HepG2 (cell line): ENCODE measurements at regions not wholly inside any gene's neighbourhood (a gene's known extent, or its start where the extent isn't known, plus 50 kb on each side); places are given as distances from the start of the nearest gene placed in this dataset.
A peak's percentile ranks its signal among the peaks of the same experiment; 100 is the strongest.

Experiments used
- ATAC-seq: fragments of 200-7000 bp; cut with Tn5 transposase; 3 replicates; pipeline ENCODE4 v1.9.1; 2020; ENCODE audit warnings: mild to moderate bottlenecking, moderate library complexity
- BruUV-seq: library from RNA; stranded (reverse); fragments of 400-500 nt; replicated peaks from 2 replicates; lab custom pipeline; 2021; lab: Mats Ljungman, UMichigan
- CTCF ChIA-PET: fragments of 300-600 bp; formaldehyde crosslinking; extraction: SDS; loops from one replicate; lab custom pipeline; 2021; ENCODE audit warnings: low total read pairs, inconsistent platforms, low intra/inter-chr PET ratio; lab: Yijun Ruan, JAX
- POLR2A ChIA-PET: fragments of 350-600 bp; sonication (Branson Sonifier 250); formaldehyde crosslinking; loops from one replicate; lab custom pipeline; 2020; ENCODE audit warnings: antibody characterized with exemption, inconsistent platforms; lab: Yijun Ruan, JAX
- DNase-seq: peaks from one replicate; pipeline ENCODE4 v3.0.0-alpha.2; 2015; ENCODE audit warnings: low spot score
- FAIRE-seq: peaks from 3 replicates; lab custom pipeline; 2011; peaks lifted over from hg19 to GRCh38; lab: Jason Lieb, UNC
- H2AFZ ChIP-seq: one replicate; pipeline ENCODE4 v1.6.1; 2011; ENCODE audit warnings: low read length, inconsistent platforms
- H3K27ac ChIP-seq: fragments of 300-600 bp; 3 replicates; pipeline ENCODE4 v1.8.0; 2011; ENCODE audit warnings: mixed run types, mild to moderate bottlenecking, mixed read lengths, low read length, inconsistent platforms; ENCODE audit not compliant: insufficient read depth; ENCODE audit errors: extremely low read length
- H3K27me3 ChIP-seq, 2 experiments: fragments of 200-600 bp in 1 of 2; 2 replicates in 1 of 2; 3 replicates in 1 of 2; pipeline versions ENCODE4 v1.6.0 to v1.8.0; 2011; ENCODE audit warnings: low read length in 2 of 2, mild to moderate bottlenecking in 2 of 2, moderate library complexity in 2 of 2, inconsistent platforms in 1 of 2; ENCODE audit not compliant: insufficient read depth in 2 of 2, control insufficient read depth in 1 of 2
- H3K36me3 ChIP-seq, 2 experiments: fragments of 200-600 bp in 1 of 2; replicated peaks in 1 of 2; 2 replicates in 1 of 2; 3 replicates in 1 of 2; pipeline versions ENCODE4 v1.5.1 to v1.8.0; 2011; ENCODE audit warnings: low read length in 2 of 2, inconsistent platforms in 1 of 2; ENCODE audit not compliant: insufficient read depth in 2 of 2, control insufficient read depth in 1 of 2
- H3K4me1 ChIP-seq: 2 replicates; pipeline ENCODE4 v1.5.1; 2012; ENCODE audit warnings: low read length, inconsistent platforms; ENCODE audit not compliant: insufficient read depth
- H3K4me2 ChIP-seq: 2 replicates; pipeline ENCODE4 v1.6.0; 2011; ENCODE audit warnings: low read depth, low read length, inconsistent platforms
- H3K4me3 ChIP-seq, 3 experiments: fragments of 200-600 bp in 1 of 3; sonication (generic), shearing (Covaris generic) in 1 of 3; replicated peaks in 1 of 3; 2 replicates each; pipeline ENCODE4 v1.5.1; 2011 to 2016; ENCODE audit warnings: low read length in 3 of 3, inconsistent platforms in 2 of 3, low read depth in 2 of 3, mild to moderate bottlenecking in 2 of 3, control low read depth in 1 of 3, mixed read lengths in 1 of 3; ENCODE audit not compliant: insufficient read depth in 1 of 3
- H3K79me2 ChIP-seq: one replicate; pipeline ENCODE4 v1.6.1; 2011; ENCODE audit warnings: low read length, inconsistent platforms; ENCODE audit not compliant: insufficient read depth
- H3K9ac ChIP-seq: 2 replicates; pipeline ENCODE4 v1.6.0; 2011; ENCODE audit warnings: mild to moderate bottlenecking, low read depth, low read length, inconsistent platforms; ENCODE audit not compliant: insufficient read depth
- H3K9me3 ChIP-seq: 2 replicates; pipeline ENCODE4 v1.5.1; 2012; ENCODE audit warnings: mild to moderate bottlenecking, low read length
- H4K20me1 ChIP-seq: 2 replicates; pipeline ENCODE4 v1.6.0; 2011; ENCODE audit warnings: inconsistent platforms, mild to moderate bottlenecking, low read length, moderate library complexity; ENCODE audit not compliant: insufficient read depth
- ATF4 ChIP-seq, 2 experiments: fragments of 450-650 bp in 1 of 2; sonication (generic) in 1 of 2; formaldehyde crosslinking; IDR thresholded peaks; 2 replicates each; pipeline versions ENCODE4 v1.5.0 to v1.8.0; 2020 to 2022; ENCODE audit warnings: mild to moderate bottlenecking in 1 of 2, missing genetic modification reagents in 1 of 2
- MIXL1 ChIP-seq: IDR thresholded peaks from 2 replicates; pipeline ENCODE4 v1.6.1; 2016
- POLR2G ChIP-seq: fragments of 200-400 bp; formaldehyde crosslinking; IDR thresholded peaks from 2 replicates; pipeline ENCODE4 v1.6.1; 2018; ENCODE audit warnings: mild to moderate bottlenecking, low read depth, low read length, moderate library complexity
- RAD21 ChIP-seq: fragments of 450-650 bp; formaldehyde crosslinking; IDR thresholded peaks from 2 replicates; pipeline ENCODE4 v1.5.0; 2020; ENCODE audit warnings: mild to moderate bottlenecking
- SP4 ChIP-seq: sonication (generic); formaldehyde crosslinking; IDR thresholded peaks from 2 replicates; pipeline ENCODE4 v1.8.1; 2023; ENCODE audit warnings: mild to moderate bottlenecking, missing genetic modification reagents
- SRSF9 ChIP-seq: fragments of 200-400 bp; formaldehyde crosslinking; IDR thresholded peaks from 2 replicates; pipeline ENCODE4 v1.6.1; 2018; ENCODE audit warnings: borderline replicate concordance, mild to moderate bottlenecking, low read depth, low read length; ENCODE audit not compliant: insufficient read depth, poor library complexity, severe bottlenecking
- SYNCRIP ChIP-seq: fragments of 200-400 bp; formaldehyde crosslinking; IDR thresholded peaks from 2 replicates; pipeline ENCODE4 v1.6.1; 2018; ENCODE audit warnings: mild to moderate bottlenecking, low read depth, low read length; ENCODE audit not compliant: insufficient read depth
- ZMYM3 ChIP-seq: sonication (generic); formaldehyde crosslinking; IDR thresholded peaks from 2 replicates; pipeline ENCODE4 v1.5.1; 2020; ENCODE audit warnings: mild to moderate bottlenecking, missing genetic modification reagents
- ZNF30 ChIP-seq: sonication (generic); formaldehyde crosslinking; IDR thresholded peaks from 2 replicates; pipeline ENCODE4 v1.5.0; 2020; ENCODE audit warnings: mild to moderate bottlenecking, missing genetic modification reagents
- ZNF33A ChIP-seq: sonication (generic); formaldehyde crosslinking; IDR thresholded peaks from 2 replicates; pipeline ENCODE4 v1.5.1; 2020; ENCODE audit warnings: missing genetic modification reagents, mild to moderate bottlenecking, moderate library complexity, borderline replicate concordance
- WGBS: methylation state at CpG from one replicate; pipeline ENCODE4 v1.1.6; 2017; ENCODE audit warnings: low lambda C conversion rate; 5-methylcytosine and 5-hydroxymethylcytosine counted together
- in situ Hi-C: cut with HindIII; loops from 2 replicates; pipeline ENCODE4 v1.10.0; 2017; ENCODE audit warnings: low pct_unique_long_range_greater_than_20kb; ENCODE audit not compliant: extremely low pct_ligation_motif_present
- intact Hi-C: fragments of 100-400 bp; cut with micrococcal nuclease; formaldehyde crosslinking; loops from one replicate; pipeline ENCODE4 v1.10.0; 2022; ENCODE audit not compliant: unreplicated experiment
- TF ChIP-seq, protein P1 (sequence below): sonication (generic); formaldehyde crosslinking; IDR thresholded peaks from 2 replicates; pipeline ENCODE4 v1.5.1; 2020; ENCODE audit warnings: mild to moderate bottlenecking, missing genetic modification reagents, moderate library complexity
- TF ChIP-seq, protein P2 (sequence below): sonication (generic); formaldehyde crosslinking; IDR thresholded peaks from 2 replicates; pipeline ENCODE4 v1.5.0; 2020; ENCODE audit warnings: mild to moderate bottlenecking, missing genetic modification reagents, moderate library complexity

GRCh38 chr2:100641125-100641435 is 78.3 kb downstream of the PDCL3 start:
- Histone ChIP-seq H2AFZ (no peak overlapping the region), H3K4me2 (no peak overlapping the region), H3K27me3 (peaks cover 4 to 61% of the 10 kb centered on the region in 2 experiments; a peak in 4 of 5 replicates), H3K4me1 (no peaks in the 10 kb centered on the region), H3K9me3 (no peaks in the 10 kb centered on the region), H4K20me1 (no peaks in the 10 kb centered on the region), H3K79me2 (no peaks in the 10 kb centered on the region), H3K4me3 (no peak overlapping the region), H3K36me3 (no peaks in the 10 kb centered on the region), H3K27ac (no peak overlapping the region), H3K9ac (no peak overlapping the region)
- DNase-seq (no peak), FAIRE-seq (no peak), ATAC-seq (no peak)
- no TSS peak for BruUV-seq
- TF ChIP-seq ATF4 (CRISPR knock-in tag; IDR thresholded peaks at IDR 0.05) = no peak
- TF ChIP-seq SYNCRIP = no peak
- no peak for TF ChIP-seq ZNF30 (CRISPR knock-in tag)
- no peak for TF ChIP-seq POLR2G
- TF ChIP-seq MIXL1 = no peak
- no peak for TF ChIP-seq ZMYM3 (CRISPR knock-in tag)
- no peak for TF ChIP-seq RAD21 (CRISPR knock-in tag)
- no peak for TF ChIP-seq SP4 (CRISPR knock-in tag)
- no peak for TF ChIP-seq SRSF9
- ChIA-PET CTCF (no interaction called here), POLR2A (no interaction called here)
- in situ Hi-C loops = no loop called here
- 53% methylated on average over 11 of the region's 11 CpGs for WGBS
- intact Hi-C loops = no loop called here

GRCh38 chr2:100642425-100642824 is 79.6 kb downstream of the PDCL3 start:
- Histone ChIP-seq H3K4me2 (no peak overlapping the region), H3K27ac (no peak overlapping the region), H3K4me3 (no peak overlapping the region), H3K9ac (no peak overlapping the region), H3K27me3 (peaks cover 4 to 59% of the 10 kb centered on the region in 2 experiments; a peak in 4 of 5 replicates), H3K36me3 (no peaks in the 10 kb centered on the region), H2AFZ (no peak overlapping the region), H3K9me3 (no peaks in the 10 kb centered on the region), H3K4me1 (no peaks in the 10 kb centered on the region), H3K79me2 (no peaks in the 10 kb centered on the region), H4K20me1 (no peaks in the 10 kb centered on the region)
- peak; percentile 98 for ATAC-seq
- DNase-seq = no peak
- peak; percentile 18 for FAIRE-seq
- POLR2A ChIA-PET = no interaction called here
- intact Hi-C loops (no loop called here), in situ Hi-C loops (no loop called here)
- no TSS peak for BruUV-seq
- WGBS = 18% methylated on average over 6 of the region's 8 CpGs
- CTCF ChIA-PET = no interaction called here
- TF ChIP-seq ZMYM3 (CRISPR knock-in tag) (no peak), ZNF33A (CRISPR knock-in tag) (no peak)
- TF ChIP-seq, protein P1, sequence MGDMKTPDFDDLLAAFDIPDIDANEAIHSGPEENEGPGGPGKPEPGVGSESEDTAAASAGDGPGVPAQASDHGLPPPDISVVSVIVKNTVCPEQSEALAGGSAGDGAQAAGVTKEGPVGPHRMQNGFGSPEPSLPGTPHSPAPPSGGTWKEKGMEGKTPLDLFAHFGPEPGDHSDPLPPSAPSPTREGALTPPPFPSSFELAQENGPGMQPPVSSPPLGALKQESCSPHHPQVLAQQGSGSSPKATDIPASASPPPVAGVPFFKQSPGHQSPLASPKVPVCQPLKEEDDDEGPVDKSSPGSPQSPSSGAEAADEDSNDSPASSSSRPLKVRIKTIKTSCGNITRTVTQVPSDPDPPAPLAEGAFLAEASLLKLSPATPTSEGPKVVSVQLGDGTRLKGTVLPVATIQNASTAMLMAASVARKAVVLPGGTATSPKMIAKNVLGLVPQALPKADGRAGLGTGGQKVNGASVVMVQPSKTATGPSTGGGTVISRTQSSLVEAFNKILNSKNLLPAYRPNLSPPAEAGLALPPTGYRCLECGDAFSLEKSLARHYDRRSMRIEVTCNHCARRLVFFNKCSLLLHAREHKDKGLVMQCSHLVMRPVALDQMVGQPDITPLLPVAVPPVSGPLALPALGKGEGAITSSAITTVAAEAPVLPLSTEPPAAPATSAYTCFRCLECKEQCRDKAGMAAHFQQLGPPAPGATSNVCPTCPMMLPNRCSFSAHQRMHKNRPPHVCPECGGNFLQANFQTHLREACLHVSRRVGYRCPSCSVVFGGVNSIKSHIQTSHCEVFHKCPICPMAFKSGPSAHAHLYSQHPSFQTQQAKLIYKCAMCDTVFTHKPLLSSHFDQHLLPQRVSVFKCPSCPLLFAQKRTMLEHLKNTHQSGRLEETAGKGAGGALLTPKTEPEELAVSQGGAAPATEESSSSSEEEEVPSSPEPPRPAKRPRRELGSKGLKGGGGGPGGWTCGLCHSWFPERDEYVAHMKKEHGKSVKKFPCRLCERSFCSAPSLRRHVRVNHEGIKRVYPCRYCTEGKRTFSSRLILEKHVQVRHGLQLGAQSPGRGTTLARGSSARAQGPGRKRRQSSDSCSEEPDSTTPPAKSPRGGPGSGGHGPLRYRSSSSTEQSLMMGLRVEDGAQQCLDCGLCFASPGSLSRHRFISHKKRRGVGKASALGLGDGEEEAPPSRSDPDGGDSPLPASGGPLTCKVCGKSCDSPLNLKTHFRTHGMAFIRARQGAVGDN (CRISPR knock-in tag) = peak; percentile 23; the same call in 1 of the 2 replicates
- TF ChIP-seq, protein P2, sequence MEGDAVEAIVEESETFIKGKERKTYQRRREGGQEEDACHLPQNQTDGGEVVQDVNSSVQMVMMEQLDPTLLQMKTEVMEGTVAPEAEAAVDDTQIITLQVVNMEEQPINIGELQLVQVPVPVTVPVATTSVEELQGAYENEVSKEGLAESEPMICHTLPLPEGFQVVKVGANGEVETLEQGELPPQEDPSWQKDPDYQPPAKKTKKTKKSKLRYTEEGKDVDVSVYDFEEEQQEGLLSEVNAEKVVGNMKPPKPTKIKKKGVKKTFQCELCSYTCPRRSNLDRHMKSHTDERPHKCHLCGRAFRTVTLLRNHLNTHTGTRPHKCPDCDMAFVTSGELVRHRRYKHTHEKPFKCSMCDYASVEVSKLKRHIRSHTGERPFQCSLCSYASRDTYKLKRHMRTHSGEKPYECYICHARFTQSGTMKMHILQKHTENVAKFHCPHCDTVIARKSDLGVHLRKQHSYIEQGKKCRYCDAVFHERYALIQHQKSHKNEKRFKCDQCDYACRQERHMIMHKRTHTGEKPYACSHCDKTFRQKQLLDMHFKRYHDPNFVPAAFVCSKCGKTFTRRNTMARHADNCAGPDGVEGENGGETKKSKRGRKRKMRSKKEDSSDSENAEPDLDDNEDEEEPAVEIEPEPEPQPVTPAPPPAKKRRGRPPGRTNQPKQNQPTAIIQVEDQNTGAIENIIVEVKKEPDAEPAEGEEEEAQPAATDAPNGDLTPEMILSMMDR (CRISPR knock-in tag) = peak; percentile 57
